HepG2 (cell line): ENCODE measurements at regions not wholly inside any gene's neighbourhood (a gene's known extent, or its start where the extent isn't known, plus 50 kb on each side); places are given as distances from the start of the nearest gene placed in this dataset.

Experiments
- CEBPZ ChIP-seq: IDR thresholded peaks from 2 replicates; pipeline ENCODE4 v1.6.1; 2012; ENCODE audit warnings: low read length, improper control_type of control experiment
- FLYWCH1 ChIP-seq: sonication (generic); formaldehyde crosslinking; IDR thresholded peaks from 2 replicates; pipeline ENCODE4 v1.8.1; 2023; ENCODE audit warnings: mild to moderate bottlenecking, missing genetic modification reagents
- GMEB2 ChIP-seq: IDR thresholded peaks from 2 replicates; pipeline ENCODE4 v1.6.1; 2016; ENCODE audit warnings: missing biosample characterization, missing genetic modification reagents, low read depth
- HNRNPH1 ChIP-seq: fragments of 200-400 bp; formaldehyde crosslinking; optimal IDR thresholded peaks from 2 replicates; pipeline ENCODE3; 2017; ENCODE audit warnings: mild to moderate bottlenecking, low read depth, low read length
- NPAS2 ChIP-seq: sonication (generic); formaldehyde crosslinking; IDR thresholded peaks from 2 replicates; pipeline ENCODE4 v1.8.0; 2022; ENCODE audit warnings: mild to moderate bottlenecking, missing genetic modification reagents, borderline replicate concordance
- NR2F1 ChIP-seq, 2 experiments: fragments of 450-650 bp in 1 of 2; formaldehyde crosslinking in 1 of 2; IDR thresholded peaks; 2 replicates each; pipeline versions ENCODE4 v1.5.0 to v1.6.1; 2016 to 2020; ENCODE audit warnings: mild to moderate bottlenecking in 1 of 2, missing compliant biosample characterization in 1 of 2, missing genetic modification reagents in 1 of 2, moderate library complexity in 1 of 2
- PHF20 ChIP-seq: sonication (generic); formaldehyde crosslinking; IDR thresholded peaks from 2 replicates; pipeline ENCODE4 v1.5.0; 2020; ENCODE audit warnings: mild to moderate bottlenecking, missing genetic modification reagents
- SNRNP70 ChIP-seq: fragments of 200-400 bp; formaldehyde crosslinking; IDR thresholded peaks from 2 replicates; pipeline ENCODE4 v1.6.1; 2017; ENCODE audit warnings: mild to moderate bottlenecking, low read depth, low read length, moderate library complexity
- SSRP1 ChIP-seq: IDR thresholded peaks from 2 replicates; pipeline ENCODE4 v1.6.1; 2016; ENCODE audit warnings: control low read depth
- ZBED4 ChIP-seq: sonication (generic); formaldehyde crosslinking; IDR thresholded peaks from 2 replicates; pipeline ENCODE4 v1.4.0; 2020; ENCODE audit warnings: missing genetic modification reagents, borderline replicate concordance
- ZBTB38 ChIP-seq: sonication (generic); formaldehyde crosslinking; IDR thresholded peaks from 2 replicates; pipeline ENCODE4 v1.5.1; 2020; ENCODE audit warnings: mild to moderate bottlenecking, missing genetic modification reagents
- ZBTB39 ChIP-seq: sonication (generic); formaldehyde crosslinking; IDR thresholded peaks from 2 replicates; pipeline ENCODE4 v1.5.0; 2020; ENCODE audit warnings: missing genetic modification reagents
- ZC3H13 ChIP-seq: sonication (generic); formaldehyde crosslinking; IDR thresholded peaks from 2 replicates; pipeline ENCODE4 v1.8.1; 2023; ENCODE audit warnings: mild to moderate bottlenecking, missing genetic modification reagents, moderate library complexity
- ZNF503 ChIP-seq: sonication (generic); formaldehyde crosslinking; IDR thresholded peaks from 2 replicates; pipeline ENCODE4 v1.4.0; 2020; ENCODE audit warnings: missing genetic modification reagents

- TF ChIP-seq ZNF503 (CRISPR knock-in tag), result peak; percentile 71; the same call in 1 of the 2 replicates
- no peak for TF ChIP-seq ZBTB38 (CRISPR knock-in tag)
- TF ChIP-seq ZC3H13 (CRISPR knock-in tag), result no peak
- no peak for TF ChIP-seq CEBPZ
- TF ChIP-seq GMEB2, result no peak
- TF ChIP-seq FLYWCH1 (CRISPR knock-in tag), result no peak
- TF ChIP-seq ZBTB39 (CRISPR knock-in tag), result 0 out of 2 replicates have a peak, but pooled peaks have one; percentile 8
- TF ChIP-seq NR2F1 (CRISPR knock-in tag; IDR thresholded peaks at IDR 0.05), result peak; percentile 68 to 80; a peak in 3 of 4 replicates
- TF ChIP-seq NPAS2 (CRISPR knock-in tag), result no peak
- TF ChIP-seq ZBED4 (CRISPR knock-in tag), result no peak
- 0 out of 2 replicates have a peak, but pooled peaks have one; percentile 28 for TF ChIP-seq SSRP1 (CRISPR knock-in tag)
- no peak for TF ChIP-seq SNRNP70
- no peak for TF ChIP-seq HNRNPH1
- 0 out of 2 replicates have a peak, but pooled peaks have one; percentile 38 for TF ChIP-seq PHF20
Observed at GRCh38 chr7:66535414-66536329, 93.0 kb upstream of the KCTD7 start (continued).
